HCT116 (cell line): ENCODE measurements at regions not wholly inside any gene's neighbourhood (a gene's known extent, or its start where the extent isn't known, plus 50 kb on each side); places are given as distances from the start of the nearest gene placed in this dataset.

Experiments used
- CTCF ChIP-seq, 3 experiments: fragments of 200-600 bp in 1 of 3; sonication (generic) in 1 of 3; IDR thresholded peaks in 2 of 3; conservative IDR thresholded peaks in 1 of 3; 2 replicates each; pipeline ENCODE4 v1.5.1; 2012 to 2017; ENCODE audit warnings: low read depth in 2 of 3, low read length in 2 of 3, antibody characterized with exemption in 1 of 3, borderline replicate concordance in 1 of 3, control low read depth in 1 of 3, mild to moderate bottlenecking in 1 of 3, mixed read lengths in 1 of 3, mixed run types in 1 of 3, moderate library complexity in 1 of 3; ENCODE audit not compliant: insufficient read depth in 1 of 3
- ELF1 ChIP-seq: IDR thresholded peaks from 2 replicates; pipeline ENCODE4 v1.6.1; 2012; ENCODE audit warnings: low read depth, borderline replicate concordance
- EZH2 ChIP-seq: fragments of 200-600 bp; sonication (generic); IDR thresholded peaks from 2 replicates; pipeline ENCODE4 v1.6.1; 2017; ENCODE audit warnings: antibody characterized with exemption, mixed run types
- MAX ChIP-seq: IDR thresholded peaks from 2 replicates; pipeline ENCODE4 v1.6.1; 2012
- POLR2A ChIP-seq: IDR thresholded peaks from 2 replicates; pipeline ENCODE4 v1.7.0; 2011; ENCODE audit warnings: borderline replicate concordance; ENCODE audit not compliant: insufficient read depth, insufficient read length; ENCODE audit errors: extremely low read depth
- SRF ChIP-seq: IDR thresholded peaks from 2 replicates; pipeline ENCODE4 v1.6.1; 2012; ENCODE audit warnings: low read depth
- ZNF274 ChIP-seq: fragments of 200-500 bp; sonication (Bioruptor generic); IDR thresholded peaks from 2 replicates; pipeline ENCODE4 v1.6.1; 2014; ENCODE audit warnings: mild to moderate bottlenecking, low read depth, low read length, inconsistent platforms

GRCh38 chr12:113722747-113723146, 243.4 kb downstream of the RBM19 start:
- no peak for TF ChIP-seq CTCF (IDR thresholded peaks at IDR 0.05 in 2 of 3, conservative IDR thresholded peaks at IDR 0.05 in 1 of 3; ENCODE audit: borderline replicate concordance in 1 of 3, insufficient read depth in 1 of 3, low read depth in 2 of 3, low read length in 2 of 3)
- TF ChIP-seq MAX: no peak
- TF ChIP-seq SRF: no peak
- no peak for TF ChIP-seq POLR2A
- TF ChIP-seq ZNF274: no peak
- TF ChIP-seq EZH2: no peak
- TF ChIP-seq ELF1: no peak
